AG09319 (cell line): ENCODE measurements at regions not wholly inside any gene's neighbourhood (a gene's known extent, or its start where the extent isn't known, plus 50 kb on each side); places are given as distances from the start of the nearest gene placed in this dataset.

Experiments used
- DNase-seq: peaks from one replicate; pipeline ENCODE4 v3.0.0-alpha.2; 2010; ENCODE audit warnings: low read depth; ENCODE audit errors: extremely low read depth
- TF ChIP-seq, protein P1 (sequence below): IDR thresholded peaks from 2 replicates; pipeline ENCODE4 v1.5.1; 2011; ENCODE audit warnings: low read depth, mild to moderate bottlenecking, inconsistent platforms, low read length, moderate library complexity

DNA sequence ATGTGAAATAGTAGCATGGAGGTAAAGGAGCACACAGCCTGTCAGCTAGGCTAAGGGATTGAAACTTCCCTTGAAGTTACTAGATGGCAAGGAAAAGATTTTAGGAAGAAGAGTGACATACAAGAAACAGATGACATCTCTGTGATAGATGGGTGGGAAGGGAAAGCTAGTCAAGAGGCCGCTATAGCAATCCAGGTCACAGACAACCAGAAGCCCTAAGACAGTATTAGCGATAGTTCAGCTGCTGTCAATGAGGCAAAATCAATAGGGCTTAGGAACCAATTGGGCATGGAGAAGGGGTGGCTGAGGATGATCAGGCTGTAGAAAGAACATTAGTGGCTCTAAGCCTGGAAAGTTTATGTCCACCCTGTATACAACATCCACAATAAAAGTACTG, 111.1 kb downstream of the GLUL start:
- TF ChIP-seq, protein P1, sequence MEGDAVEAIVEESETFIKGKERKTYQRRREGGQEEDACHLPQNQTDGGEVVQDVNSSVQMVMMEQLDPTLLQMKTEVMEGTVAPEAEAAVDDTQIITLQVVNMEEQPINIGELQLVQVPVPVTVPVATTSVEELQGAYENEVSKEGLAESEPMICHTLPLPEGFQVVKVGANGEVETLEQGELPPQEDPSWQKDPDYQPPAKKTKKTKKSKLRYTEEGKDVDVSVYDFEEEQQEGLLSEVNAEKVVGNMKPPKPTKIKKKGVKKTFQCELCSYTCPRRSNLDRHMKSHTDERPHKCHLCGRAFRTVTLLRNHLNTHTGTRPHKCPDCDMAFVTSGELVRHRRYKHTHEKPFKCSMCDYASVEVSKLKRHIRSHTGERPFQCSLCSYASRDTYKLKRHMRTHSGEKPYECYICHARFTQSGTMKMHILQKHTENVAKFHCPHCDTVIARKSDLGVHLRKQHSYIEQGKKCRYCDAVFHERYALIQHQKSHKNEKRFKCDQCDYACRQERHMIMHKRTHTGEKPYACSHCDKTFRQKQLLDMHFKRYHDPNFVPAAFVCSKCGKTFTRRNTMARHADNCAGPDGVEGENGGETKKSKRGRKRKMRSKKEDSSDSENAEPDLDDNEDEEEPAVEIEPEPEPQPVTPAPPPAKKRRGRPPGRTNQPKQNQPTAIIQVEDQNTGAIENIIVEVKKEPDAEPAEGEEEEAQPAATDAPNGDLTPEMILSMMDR = no peak
- no peak for DNase-seq

- no peak for DNase-seq
- TF ChIP-seq, protein P1 = no peak
Observed at GRCh38 chr1:182279724-182280503, 111.7 kb downstream of the GLUL start.

GRCh38 chr1:182279302-182279701, 112.3 kb downstream of the GLUL start:
- no peak for DNase-seq
- TF ChIP-seq, protein P1 = no peak

GRCh38 chr1:182278144-182279054, 113.2 kb downstream of the GLUL start:
- TF ChIP-seq, protein P1 = no peak
- no peak for DNase-seq

GRCh38 chr1:182275271-182275670, 116.3 kb downstream of the GLUL start:
- DNase-seq = no peak
- TF ChIP-seq, protein P1 = no peak

DNA sequence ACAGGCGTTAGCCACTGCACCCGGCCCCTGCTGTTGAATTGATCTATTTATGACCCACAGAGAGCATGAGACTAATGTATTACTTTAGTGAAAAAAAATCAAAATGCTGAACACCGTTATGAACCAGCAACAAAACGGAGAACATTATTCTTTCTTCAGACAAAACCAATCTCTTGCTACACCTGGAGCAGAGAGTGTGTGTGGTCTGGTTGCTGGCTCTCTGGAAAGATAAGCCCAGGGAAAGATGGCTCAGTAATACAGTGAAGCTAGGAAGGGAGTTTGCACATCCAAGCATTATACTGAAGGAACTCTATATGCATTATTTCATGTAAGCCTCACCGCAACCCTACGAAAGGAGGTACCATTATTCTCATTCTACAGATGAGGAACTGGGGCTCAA, 117.0 kb downstream of the GLUL start:
- TF ChIP-seq, protein P1 = no peak
- no peak for DNase-seq

GRCh38 chr1:182270731-182271130, 120.9 kb downstream of the GLUL start:
- TF ChIP-seq, protein P1 = no peak
- DNase-seq = no peak
